HCT116 (cell line): ENCODE measurements at regions not wholly inside any gene's neighbourhood (a gene's known extent, or its start where the extent isn't known, plus 50 kb on each side); places are given as distances from the start of the nearest gene placed in this dataset.

Source experiments
- ATAC-seq: fragments of 200-7000 bp; cut with Tn5 transposase; 2 replicates; pipeline ENCODE4 v1.9.1; 2020; ENCODE audit warnings: mild to moderate bottlenecking, moderate library complexity
- BruUV-seq: library from RNA; stranded (reverse); fragments of 400-500 nt; replicated peaks from 2 replicates; lab custom pipeline; 2021; lab: Mats Ljungman, UMichigan
- CTCF ChIA-PET: fragments of 300-600 bp; sonication (Branson Sonifier 250); formaldehyde crosslinking; loops from one replicate; lab custom pipeline; 2021; ENCODE audit warnings: antibody characterized with exemption; lab: Charles Lee
- POLR2A ChIA-PET: fragments of 300-600, 350-600 bp; sonication (Branson Sonifier 250); formaldehyde crosslinking; loops from one replicate; lab custom pipeline; 2021; ENCODE audit warnings: antibody characterized with exemption; lab: Charles Lee
- RAD21 ChIA-PET, 2 experiments: fragments of 300-600 bp; sonication (Branson Sonifier 250); formaldehyde crosslinking; loops; one replicate each; lab custom pipeline; 2023; ENCODE audit warnings: low total read pairs in 2 of 2; ENCODE audit not compliant: uncharacterized antibody in 2 of 2, unreplicated experiment in 2 of 2, low non-redundant PET in 1 of 2; lab: Charles Lee
- DNase-seq: peaks from one replicate; pipeline ENCODE4 v3.0.0-alpha.2; 2010; ENCODE audit warnings: low read depth, low spot score
- H2AFZ ChIP-seq: fragments of 200-600 bp; shearing (Covaris generic), sonication (generic); 2 replicates; pipeline ENCODE4 v1.6.1; 2017; ENCODE audit warnings: low read depth, mixed run types, mixed read lengths, antibody characterized with exemption, low read length; ENCODE audit not compliant: poor library complexity, severe bottlenecking
- H3K27ac ChIP-seq: 2 replicates; pipeline ENCODE4 v1.5.1; 2012; ENCODE audit warnings: low read depth, low read length
- H3K27me3 ChIP-seq: fragments of 200-600 bp; sonication (generic); 2 replicates; pipeline ENCODE4 v1.6.1; 2016; ENCODE audit warnings: mixed run types, low read length, mixed read lengths; ENCODE audit not compliant: insufficient read depth
- H3K36me3 ChIP-seq, 2 experiments: fragments of 200-500 bp in 1 of 2; fragments of 200-600 bp in 1 of 2; sonication (Bioruptor generic) in 1 of 2; sonication (generic) in 1 of 2; 2 replicates each; pipeline versions ENCODE4 v1.5.1 to v1.6.1; 2014 to 2016; ENCODE audit warnings: low read length in 2 of 2, inconsistent platforms in 1 of 2, mixed read lengths in 1 of 2, mixed run types in 1 of 2; ENCODE audit not compliant: insufficient read depth in 2 of 2, control insufficient read depth in 1 of 2
- H3K4me1 ChIP-seq, 2 experiments: fragments of 200-600 bp in 1 of 2; sonication (generic) in 1 of 2; 2 replicates each; pipeline versions ENCODE4 v1.5.1 to v1.6.1; 2012 to 2017; ENCODE audit warnings: low read length in 2 of 2, inconsistent platforms in 1 of 2, mild to moderate bottlenecking in 1 of 2, mixed read lengths in 1 of 2, mixed run types in 1 of 2, moderate library complexity in 1 of 2; ENCODE audit not compliant: insufficient read depth in 2 of 2, control insufficient read depth in 1 of 2
- H3K4me2 ChIP-seq: fragments of 200-600 bp; sonication (generic); 2 replicates; pipeline ENCODE4 v1.6.1; 2017; ENCODE audit warnings: mixed run types, low read length, mixed read lengths
- H3K4me3 ChIP-seq, 2 experiments: fragments of 200-600 bp in 1 of 2; sonication (generic) in 1 of 2; replicated peaks in 1 of 2; 2 replicates each; pipeline ENCODE4 v1.5.1; 2011 to 2016; ENCODE audit warnings: low read length in 2 of 2, control low read depth in 1 of 2, low read depth in 1 of 2, mild to moderate bottlenecking in 1 of 2, mixed read lengths in 1 of 2, mixed run types in 1 of 2
- H3K79me2 ChIP-seq: fragments of 200-600 bp; sonication (generic); 2 replicates; pipeline ENCODE4 v1.6.1; 2017; ENCODE audit warnings: mild to moderate bottlenecking, mixed run types, low read length, moderate library complexity, mixed read lengths; ENCODE audit not compliant: insufficient read depth
- H3K9ac ChIP-seq: fragments of 200-600 bp; sonication (generic); 2 replicates; pipeline ENCODE4 v1.6.1; 2016; ENCODE audit warnings: low read length, mixed read lengths
- H3K9me2 ChIP-seq: fragments of 200-600 bp; sonication (generic), shearing (Covaris generic); 2 replicates; pipeline ENCODE4 v1.6.1; 2017; ENCODE audit warnings: mixed run types, mild to moderate bottlenecking, moderate library complexity; ENCODE audit not compliant: insufficient read depth
- H3K9me3 ChIP-seq, 2 experiments: fragments of 200-500 bp in 1 of 2; fragments of 200-600 bp in 1 of 2; sonication (Bioruptor generic) in 1 of 2; sonication (generic) in 1 of 2; 2 replicates each; pipeline ENCODE4 v1.6.1; 2014 to 2017; ENCODE audit warnings: low read length in 2 of 2, mixed read lengths in 2 of 2, inconsistent platforms in 1 of 2, low read depth in 1 of 2, mild to moderate bottlenecking in 1 of 2, mixed run types in 1 of 2, moderate library complexity in 1 of 2; ENCODE audit not compliant: control insufficient read depth in 1 of 2, insufficient read depth in 1 of 2
- H4K20me1 ChIP-seq: fragments of 200-600 bp; sonication (generic), shearing (Covaris generic); 2 replicates; pipeline ENCODE4 v1.6.1; 2017; ENCODE audit warnings: mixed run types, mild to moderate bottlenecking, moderate library complexity; ENCODE audit not compliant: insufficient read depth
- CEBPB ChIP-seq: IDR thresholded peaks from 2 replicates; pipeline ENCODE4 v1.6.1; 2012; ENCODE audit warnings: low read depth
- EGR1 ChIP-seq: IDR thresholded peaks from 2 replicates; pipeline ENCODE4 v1.6.1; 2012; ENCODE audit warnings: low read depth
- EZH2 ChIP-seq: fragments of 200-600 bp; sonication (generic); IDR thresholded peaks from 2 replicates; pipeline ENCODE4 v1.6.1; 2017; ENCODE audit warnings: antibody characterized with exemption, mixed run types
- EZH2phosphoT487 ChIP-seq: fragments of 200-600 bp; IDR thresholded peaks from 2 replicates; pipeline ENCODE4 v1.6.1; 2018; ENCODE audit warnings: antibody characterized with exemption, borderline replicate concordance
- MAX ChIP-seq: IDR thresholded peaks from 2 replicates; pipeline ENCODE4 v1.6.1; 2012
- POLR2A ChIP-seq: IDR thresholded peaks from 2 replicates; pipeline ENCODE4 v1.7.0; 2011; ENCODE audit warnings: borderline replicate concordance; ENCODE audit not compliant: insufficient read depth, insufficient read length; ENCODE audit errors: extremely low read depth
- RAD21 ChIP-seq: IDR thresholded peaks from 2 replicates; pipeline ENCODE4 v1.6.1; 2012; ENCODE audit warnings: low read depth, mild to moderate bottlenecking
- REST ChIP-seq: IDR thresholded peaks from 2 replicates; pipeline ENCODE4 v1.6.1; 2012; ENCODE audit warnings: low read depth
- SIN3A ChIP-seq: IDR thresholded peaks from 2 replicates; pipeline ENCODE4 v1.6.1; 2012; ENCODE audit warnings: low read depth
- SP1 ChIP-seq: IDR thresholded peaks from 2 replicates; pipeline ENCODE4 v1.6.1; 2012; ENCODE audit warnings: low read depth
- ZBTB33 ChIP-seq: IDR thresholded peaks from 2 replicates; pipeline ENCODE4 v1.6.1; 2011; ENCODE audit warnings: mild to moderate bottlenecking, low read length, moderate library complexity; ENCODE audit not compliant: insufficient replicate concordance; ENCODE audit errors: extremely low read depth
- ZFX ChIP-seq: fragments of 450-650 bp; IDR thresholded peaks from 2 replicates; pipeline ENCODE4 v1.6.1; 2017
- intact Hi-C: fragments of 100-400 bp; cut with micrococcal nuclease; formaldehyde crosslinking; loops from 2 replicates; pipeline ENCODE4 v1.10.0; 2022

- H4K20me1 ChIP-seq: no peaks in the 10 kb centered on the region
- H3K4me2 ChIP-seq: no peak overlapping the region
- ChIA-PET RAD21 (no interaction called here), POLR2A (no interaction called here), CTCF (no interaction called here)
- H3K27ac ChIP-seq: no peak overlapping the region
- no peaks in the 10 kb centered on the region for H3K27me3 ChIP-seq
- peaks cover 6 to 9% of the 10 kb centered on the region in 2 experiments; a peak in 2 of 4 replicates for H3K9me3 ChIP-seq
- no peak overlapping the region for H3K9ac ChIP-seq
- H3K4me3 ChIP-seq: no peak overlapping the region
- no peaks in the 10 kb centered on the region for H3K9me2 ChIP-seq
- intact Hi-C loops: no loop called here
- TF ChIP-seq ZBTB33 (no peak), POLR2A (no peak)
- no peaks in the 10 kb centered on the region for H3K79me2 ChIP-seq
- H2AFZ ChIP-seq: no peak overlapping the region
- BruUV-seq: no TSS peak
- no peaks in the 10 kb centered on the region for H3K4me1 ChIP-seq
- no peaks in the 10 kb centered on the region for H3K36me3 ChIP-seq
- DNase-seq (no peak), ATAC-seq (no peak)
Measured at GRCh38 chr16:64144617-64145016, 977.2 kb downstream of the CDH11 start.

GRCh38 chr16:64138621-64139020 lies 983.2 kb downstream of the CDH11 start:
- no TSS peak for BruUV-seq
- no peak for TF ChIP-seq MAX
- TF ChIP-seq EZH2phosphoT487: no peak
- TF ChIP-seq SIN3A: no peak
- no peak for TF ChIP-seq EGR1
- TF ChIP-seq SP1: no peak
- no peak for TF ChIP-seq ZBTB33
- no peak for TF ChIP-seq ZFX
- TF ChIP-seq RAD21: no peak
- TF ChIP-seq EZH2: no peak
- TF ChIP-seq REST: no peak
- TF ChIP-seq CEBPB: no peak

More at GRCh38 chr16:64138621-64139020, 983.2 kb downstream of the CDH11 start:
- H3K36me3 ChIP-seq: no peaks in the 10 kb centered on the region
- no peaks in the 10 kb centered on the region for H3K9me2 ChIP-seq
- peaks cover 6 to 17% of the 10 kb centered on the region in 2 experiments; a peak in 2 of 4 replicates for H3K9me3 ChIP-seq
- CTCF ChIA-PET: no interaction called here
- intact Hi-C loops: no loop called here
- no peaks in the 10 kb centered on the region for H3K4me1 ChIP-seq
- H3K4me3 ChIP-seq: no peak overlapping the region
- POLR2A ChIA-PET: no interaction called here
- H3K79me2 ChIP-seq: no peaks in the 10 kb centered on the region
- H2AFZ ChIP-seq: no peak overlapping the region
- H3K9ac ChIP-seq: no peak overlapping the region
- no peak for ATAC-seq
- H3K27me3 ChIP-seq: no peaks in the 10 kb centered on the region
- RAD21 ChIA-PET: no interaction called here
- no peak for DNase-seq
- H4K20me1 ChIP-seq: no peaks in the 10 kb centered on the region
- no peak overlapping the region for H3K4me2 ChIP-seq
- H3K27ac ChIP-seq: no peak overlapping the region
